ENCODE measurements at regions not wholly inside any gene's neighbourhood (a gene's known extent, or its start where the extent isn't known, plus 50 kb on each side); places are given as distances from the start of the nearest gene placed in this dataset.
"Not testable (repeated sequence)": the region's sequence is repeated elsewhere in the genome, so short reads cannot be mapped to it uniquely, and the experiment has no call there.

DNA sequence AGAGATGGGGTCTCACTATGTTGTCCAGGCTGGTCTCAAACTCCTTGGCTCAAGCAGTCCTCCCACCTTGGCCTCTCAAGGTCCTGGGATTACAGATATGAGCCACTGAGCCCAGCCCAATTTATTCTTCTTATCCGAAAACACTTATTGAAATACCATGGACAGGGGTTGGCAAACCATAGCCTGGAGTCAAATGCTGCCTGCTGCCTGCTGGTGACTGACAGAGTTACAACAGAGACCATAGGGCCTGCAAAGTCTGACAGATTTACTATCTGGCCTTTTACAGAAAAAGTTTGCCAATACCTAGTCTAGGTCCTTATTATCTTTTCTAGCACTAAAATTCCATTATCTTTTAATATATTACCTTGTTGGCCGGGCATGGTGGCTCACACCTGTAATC lies 87.1 kb upstream of the ZNF281 start:
- DNase-seq = no peak

DNA sequence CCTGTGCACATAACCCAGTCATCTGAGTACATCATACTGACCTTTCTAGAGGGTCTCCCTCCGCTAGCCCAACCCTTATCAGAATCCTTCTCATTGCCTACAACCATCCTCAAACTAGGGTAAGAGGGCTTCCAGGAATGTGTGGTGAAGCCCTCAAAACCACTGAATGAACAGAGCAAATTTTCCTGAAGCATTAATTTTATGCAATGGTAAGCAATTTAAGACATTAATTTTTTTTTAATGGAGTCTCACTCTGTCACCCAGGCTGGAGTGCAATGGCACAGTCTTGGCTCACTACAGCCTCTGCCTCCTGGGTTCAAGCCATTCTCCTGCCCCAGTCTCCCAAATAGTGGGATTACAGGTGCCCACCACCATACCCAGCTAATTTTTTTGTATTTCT lies 86.1 kb upstream of the ZNF281 start:
- DNase-seq = no peak

DNA sequence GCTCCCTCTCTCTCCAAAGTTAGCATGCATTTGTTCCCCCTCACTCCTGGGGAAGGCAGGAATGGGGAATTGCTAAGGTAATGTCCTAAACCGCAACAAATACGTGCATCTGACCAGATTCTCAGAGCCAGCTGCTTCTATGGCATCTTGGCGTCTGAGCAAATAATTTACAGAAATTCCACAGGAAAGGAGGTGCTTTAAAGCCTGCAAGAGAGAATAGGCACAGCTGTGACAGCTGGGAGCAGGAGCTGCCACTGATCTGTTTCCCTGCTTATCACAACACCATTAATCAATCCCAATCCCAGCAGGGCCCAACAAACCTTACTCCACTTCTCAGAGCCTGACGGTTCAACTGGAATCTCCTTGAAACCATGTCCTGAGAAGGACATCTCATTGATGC lies 83.5 kb upstream of the ZNF281 start:
- DNase-seq = no peak

DNA sequence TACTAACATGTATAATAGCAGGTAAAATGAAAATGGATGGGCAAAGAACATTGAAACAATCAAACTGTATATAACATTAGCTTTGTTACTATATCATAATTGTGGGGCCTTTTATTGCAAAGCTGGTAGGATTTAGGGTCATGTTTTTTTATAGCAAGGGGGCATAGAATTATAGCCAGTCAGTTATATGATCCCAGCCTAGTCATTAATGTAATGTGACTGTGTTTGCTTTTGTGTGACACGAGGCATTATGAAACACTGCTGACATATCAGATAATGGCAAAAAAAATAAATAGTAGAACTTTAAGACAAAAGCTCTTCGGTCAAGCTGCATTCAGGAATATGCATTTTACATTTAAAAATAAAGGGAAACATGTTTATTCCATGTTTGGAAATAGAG lies 81.3 kb upstream of the ZNF281 start:
- no peak for DNase-seq

DNA sequence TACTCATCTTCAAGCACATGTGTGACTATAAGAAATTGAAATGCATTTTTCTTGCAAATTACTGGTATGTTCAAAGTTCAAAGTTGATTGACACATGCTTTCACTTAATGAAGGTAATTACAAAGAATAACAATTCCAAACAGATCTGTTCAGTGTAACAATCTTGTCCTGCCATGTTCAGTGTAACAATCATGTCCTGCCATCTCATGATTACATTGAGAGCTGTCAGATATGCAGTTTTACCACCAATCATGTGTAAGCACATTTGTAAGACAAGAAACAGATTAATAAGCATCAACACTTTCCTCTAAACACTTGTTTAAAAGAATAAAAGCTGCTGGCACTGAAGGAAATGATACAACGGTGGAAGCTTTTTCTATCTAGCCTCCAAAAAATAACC lies 80.3 kb upstream of the ZNF281 start:
- no peak for DNase-seq

DNA sequence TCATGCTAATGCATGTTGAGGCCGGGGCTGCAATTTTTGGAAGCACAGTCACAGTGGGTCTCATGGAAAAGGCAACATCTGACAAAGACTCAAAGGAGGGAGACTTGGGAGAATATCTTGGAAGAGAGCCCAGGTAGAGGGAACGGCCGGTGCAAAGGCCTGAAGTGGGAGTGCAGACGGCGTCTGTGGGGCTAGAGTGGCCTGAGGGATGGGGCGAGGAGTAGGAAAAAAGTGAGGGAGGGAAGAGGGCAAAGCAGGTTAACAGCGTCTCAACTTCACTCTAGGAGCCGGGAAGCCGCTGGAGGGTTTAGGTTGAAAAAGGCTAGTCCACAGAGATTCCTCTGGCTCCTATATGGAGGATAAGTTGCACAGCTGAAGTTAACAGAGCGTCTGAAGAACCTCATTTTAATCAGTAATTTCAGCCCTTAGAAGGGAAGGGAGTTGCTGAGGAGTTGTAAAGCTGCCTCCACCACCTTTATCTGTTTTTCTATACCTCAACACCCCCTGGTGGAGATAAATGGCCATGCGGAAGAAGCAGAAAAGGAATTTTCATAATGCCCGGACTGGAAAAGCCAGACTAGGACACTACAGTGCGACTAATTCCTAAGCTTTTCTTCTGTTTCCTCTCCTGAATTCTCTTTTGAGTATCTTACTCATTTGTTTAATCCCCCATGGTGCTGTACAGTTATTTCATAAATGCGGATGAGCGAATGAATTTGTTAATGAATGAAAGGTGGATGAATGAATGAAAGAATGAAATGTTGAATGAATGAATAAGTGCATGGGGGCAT lies 78.7 kb upstream of the ZNF281 start:
- peak; percentile 34 for DNase-seq

DNA sequence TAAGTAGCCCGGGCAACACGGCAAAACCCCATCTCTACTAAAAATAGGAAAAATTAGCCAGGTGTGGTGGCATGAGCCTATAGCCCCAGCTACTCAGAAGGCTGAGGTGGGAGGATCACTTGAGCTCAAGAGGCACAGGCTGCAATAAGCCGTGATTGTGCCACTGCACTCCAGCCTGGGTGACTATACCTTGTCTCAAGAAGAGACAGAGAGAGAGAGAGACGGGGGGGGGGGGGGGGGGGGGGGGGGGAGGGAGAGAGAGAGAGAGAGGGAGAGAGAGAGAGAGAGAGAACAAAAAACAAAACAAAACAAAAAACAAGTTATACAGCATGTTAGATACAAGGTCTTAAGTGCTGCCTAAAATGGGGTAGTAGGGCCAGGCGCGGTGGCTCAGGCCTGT lies 77.8 kb upstream of the ZNF281 start:
- no peak for DNase-seq

DNA sequence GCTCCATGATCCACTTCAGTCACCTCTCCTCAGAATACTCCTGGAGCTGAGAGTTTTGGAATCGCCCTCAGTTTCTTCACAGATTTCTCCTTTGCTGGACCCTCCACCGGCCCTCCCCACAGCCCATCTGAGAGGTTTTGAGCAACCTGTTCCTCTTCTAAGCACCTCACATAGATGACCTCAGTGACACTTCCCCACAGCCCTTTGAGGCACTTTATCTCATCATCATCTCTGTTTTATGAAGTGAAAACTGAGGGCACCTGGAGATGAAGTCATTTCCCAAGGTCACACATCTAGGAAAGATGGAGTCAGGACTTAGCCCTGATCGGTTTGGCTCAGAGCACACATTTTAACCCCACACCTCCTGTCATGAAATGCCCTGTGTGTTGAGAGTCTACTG lies 76.8 kb upstream of the ZNF281 start:
- no peak for DNase-seq

DNA sequence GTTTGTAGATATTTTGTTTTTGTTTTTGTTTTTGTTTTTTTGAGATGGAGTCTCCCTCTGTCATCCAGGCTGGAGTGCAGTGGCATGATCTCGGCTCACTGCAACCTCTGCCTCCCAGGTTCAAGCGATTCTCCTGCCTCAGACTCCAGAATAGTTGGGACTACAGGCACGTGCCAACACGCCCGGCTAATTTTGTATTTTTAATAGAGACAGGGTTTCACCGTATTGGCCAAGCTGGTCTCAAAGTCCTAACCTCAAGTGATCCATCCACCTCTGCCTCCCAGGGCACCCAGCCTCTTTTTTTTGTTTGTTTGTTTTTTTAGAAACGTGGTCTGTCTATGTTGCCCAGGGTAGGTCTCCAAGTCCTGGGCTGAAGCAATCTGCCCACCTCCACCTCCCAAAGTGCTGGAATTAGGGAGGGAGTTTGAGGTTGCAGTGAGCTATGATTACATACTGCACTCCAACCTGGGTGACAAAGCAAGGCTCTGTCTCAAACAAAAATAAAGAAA lies 74.7 kb upstream of the ZNF281 start:
- not testable (repeated sequence) for DNase-seq

DNA sequence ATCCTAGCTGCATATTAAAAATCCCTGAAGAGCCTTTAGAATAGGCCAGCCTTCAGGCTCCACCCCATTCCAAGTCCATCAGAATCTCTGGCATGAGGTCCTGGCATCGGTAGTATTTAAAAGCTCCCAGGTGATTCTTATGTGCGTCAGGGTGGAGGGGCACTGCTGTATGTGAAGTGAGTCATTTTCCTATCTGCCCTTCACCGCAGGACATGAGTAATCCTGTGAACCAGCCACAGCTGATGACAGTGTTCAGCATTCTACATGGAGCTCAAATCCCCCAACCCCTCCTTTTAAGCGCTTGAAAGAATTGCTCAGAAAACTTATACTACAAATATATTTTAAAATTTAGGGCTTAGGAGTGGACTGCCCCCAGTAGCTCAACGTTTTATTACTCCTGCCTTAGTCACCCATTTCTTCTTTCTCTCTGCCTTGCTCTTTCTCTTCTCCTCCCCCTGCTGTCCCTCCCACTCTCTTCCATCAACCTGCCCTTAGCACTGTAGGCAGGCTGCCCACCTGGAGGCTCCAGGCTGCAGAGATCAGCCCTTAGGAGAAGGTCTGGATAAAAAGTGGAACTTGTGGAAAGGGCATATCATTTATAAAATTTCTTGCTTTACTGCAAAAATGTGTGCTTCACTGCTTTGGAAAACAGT lies 73.8 kb upstream of the ZNF281 start:
- no peak for DNase-seq

DNA sequence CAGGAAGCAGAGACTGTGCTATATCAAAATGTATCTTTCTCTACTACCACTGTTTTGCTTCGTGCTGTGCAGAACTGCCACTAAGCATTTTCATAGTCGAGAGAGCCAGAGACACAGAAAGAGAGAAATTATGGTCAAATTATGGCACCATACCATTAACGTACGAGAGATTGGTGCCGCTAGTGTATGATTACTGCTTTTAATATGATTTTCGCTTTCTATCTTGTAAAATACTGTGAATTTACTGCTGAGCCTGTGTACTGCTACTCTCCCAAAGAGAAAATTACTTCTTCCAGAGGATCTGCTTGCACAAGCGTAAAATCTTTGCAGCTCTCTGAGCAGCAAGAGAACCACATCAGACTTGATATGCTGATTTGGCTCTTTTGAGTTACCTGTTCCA lies 71.1 kb upstream of the ZNF281 start:
- DNase-seq = no peak

DNA sequence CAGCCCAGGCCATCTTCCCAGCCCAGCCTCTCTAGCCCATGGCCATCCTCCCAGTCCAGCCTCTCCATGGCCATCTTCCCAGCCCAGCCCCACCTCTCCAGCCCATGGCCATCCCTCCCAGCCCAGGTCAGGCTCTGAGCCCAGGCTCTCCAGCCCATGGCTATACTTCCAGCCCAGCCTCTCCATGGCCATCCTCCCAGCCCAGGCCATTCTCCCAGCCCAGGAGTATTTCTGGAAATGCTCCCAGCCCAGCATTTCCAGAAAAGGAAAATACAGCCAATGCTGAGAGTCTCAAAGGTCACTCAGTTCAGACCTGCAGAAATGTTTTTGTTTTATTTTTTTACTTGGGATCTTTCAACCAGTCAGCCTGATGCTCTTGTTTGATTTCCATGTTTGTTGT lies 70.0 kb upstream of the ZNF281 start:
- no peak for DNase-seq

DNA sequence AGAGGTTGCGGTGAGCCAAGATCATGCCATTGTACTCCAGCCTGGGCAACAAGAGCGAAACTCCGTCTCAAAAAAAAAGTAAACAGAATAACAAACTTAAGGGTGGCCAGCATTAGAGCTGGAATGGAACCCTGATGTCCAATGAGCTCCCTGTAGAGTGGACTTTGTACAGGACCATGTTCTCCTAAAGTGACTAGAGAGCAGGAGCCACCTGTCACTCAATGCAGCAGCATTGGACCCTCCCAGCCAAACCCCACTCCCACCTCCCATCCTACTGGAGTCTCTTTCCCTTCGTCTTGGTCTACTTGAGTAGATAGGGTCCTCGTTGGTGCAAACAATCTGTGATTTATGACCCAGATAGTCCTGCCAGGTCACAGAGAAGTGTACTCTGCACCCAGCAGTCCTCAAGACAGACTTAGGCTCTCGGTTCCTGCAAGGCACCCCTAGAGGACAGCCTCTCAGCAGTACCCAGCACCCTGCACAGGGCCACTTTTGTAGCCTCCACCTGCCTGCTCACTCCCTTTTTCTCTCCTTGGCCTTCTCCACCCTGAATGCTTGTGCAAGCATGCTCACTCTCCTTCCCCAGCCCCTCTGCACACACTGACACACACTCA lies 69.2 kb upstream of the ZNF281 start:
- DNase-seq = no peak

DNA sequence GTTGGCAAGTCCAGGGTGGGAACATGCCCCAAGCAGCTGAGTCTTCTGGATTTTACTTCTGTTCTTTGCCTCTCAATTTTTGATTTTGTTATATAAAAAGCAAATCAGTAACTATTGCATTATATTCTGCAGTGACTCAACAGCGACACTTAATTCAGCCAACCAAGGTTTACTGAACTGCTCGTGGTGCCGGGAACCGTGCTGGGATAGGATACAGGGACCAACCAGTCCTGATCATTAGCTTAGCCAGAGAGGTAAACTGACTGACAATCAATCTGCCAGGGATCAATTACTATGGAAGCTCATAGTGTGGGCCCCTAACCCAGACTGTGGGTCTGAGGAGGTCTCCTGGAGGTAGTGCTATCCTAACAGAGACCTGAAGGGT lies 68.4 kb upstream of the ZNF281 start:
- no peak for DNase-seq

DNA sequence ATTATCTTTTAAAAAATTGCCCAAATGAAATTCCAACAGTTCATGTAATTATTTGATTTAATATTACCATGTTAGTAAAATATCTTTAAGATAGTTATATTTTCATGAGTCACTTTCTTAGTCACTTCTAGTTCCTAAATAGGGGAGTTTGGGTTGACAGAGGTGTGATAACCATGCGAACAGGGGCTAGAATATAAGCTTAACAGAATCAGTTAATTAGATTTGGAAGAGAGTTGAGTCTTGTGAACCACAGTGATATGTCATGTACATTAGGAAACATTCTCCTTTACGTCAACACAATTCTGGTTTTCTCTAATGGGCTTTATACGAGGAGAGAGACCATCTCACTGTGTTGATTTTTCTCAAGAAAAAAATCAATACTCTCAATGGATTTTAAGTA lies 64.8 kb upstream of the ZNF281 start:
- no peak for DNase-seq

DNA sequence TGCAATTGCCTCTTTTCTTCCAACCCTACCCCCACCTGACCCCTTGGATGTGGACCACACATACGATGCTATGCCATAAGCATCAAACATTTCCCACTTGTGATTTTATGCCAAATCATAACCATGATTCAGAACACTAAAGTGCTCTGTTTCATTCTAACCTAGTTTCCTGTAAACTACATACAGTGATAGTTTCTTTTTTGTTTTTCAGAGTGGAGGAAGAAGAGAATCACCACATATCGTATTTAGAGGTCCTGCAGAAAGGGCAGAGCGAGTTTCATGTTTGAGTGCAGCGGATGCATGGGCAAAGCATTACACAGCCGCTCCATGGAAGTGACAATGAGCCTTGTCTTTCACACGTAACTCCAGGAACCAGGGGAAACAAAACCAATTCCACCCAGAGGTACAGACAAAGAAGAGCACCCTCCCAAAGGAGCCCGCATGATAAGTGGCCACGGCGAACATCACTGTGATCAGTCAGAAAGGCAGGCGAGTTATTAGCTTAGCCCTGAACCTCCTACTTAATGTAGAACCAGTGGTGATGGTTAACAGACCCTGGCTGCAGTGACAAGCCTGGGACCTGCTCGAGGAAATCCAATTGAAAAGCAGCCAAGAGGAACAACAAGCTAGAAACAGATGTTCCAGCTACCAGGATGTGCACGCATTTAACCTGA lies 64.0 kb upstream of the ZNF281 start:
- no peak for DNase-seq

DNA sequence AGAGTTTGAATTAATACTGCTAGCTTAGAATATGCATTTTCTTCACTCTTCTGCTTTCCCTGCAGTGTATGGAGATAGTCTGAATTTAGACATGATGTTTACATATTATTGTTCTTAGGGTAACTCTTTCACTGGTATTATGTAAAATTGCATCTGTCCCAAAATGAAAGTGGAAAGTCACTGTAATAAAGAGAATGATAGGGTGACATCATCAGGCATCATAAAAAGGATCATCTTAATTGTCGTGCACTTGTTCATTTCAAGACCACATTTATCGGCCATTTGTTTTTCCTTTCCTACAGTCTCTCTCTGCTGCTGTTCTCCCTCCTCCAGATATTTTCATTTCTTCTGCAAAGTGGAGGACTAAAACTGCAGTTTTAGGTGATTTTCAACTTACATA lies 61.9 kb upstream of the ZNF281 start:
- no peak for DNase-seq

DNA sequence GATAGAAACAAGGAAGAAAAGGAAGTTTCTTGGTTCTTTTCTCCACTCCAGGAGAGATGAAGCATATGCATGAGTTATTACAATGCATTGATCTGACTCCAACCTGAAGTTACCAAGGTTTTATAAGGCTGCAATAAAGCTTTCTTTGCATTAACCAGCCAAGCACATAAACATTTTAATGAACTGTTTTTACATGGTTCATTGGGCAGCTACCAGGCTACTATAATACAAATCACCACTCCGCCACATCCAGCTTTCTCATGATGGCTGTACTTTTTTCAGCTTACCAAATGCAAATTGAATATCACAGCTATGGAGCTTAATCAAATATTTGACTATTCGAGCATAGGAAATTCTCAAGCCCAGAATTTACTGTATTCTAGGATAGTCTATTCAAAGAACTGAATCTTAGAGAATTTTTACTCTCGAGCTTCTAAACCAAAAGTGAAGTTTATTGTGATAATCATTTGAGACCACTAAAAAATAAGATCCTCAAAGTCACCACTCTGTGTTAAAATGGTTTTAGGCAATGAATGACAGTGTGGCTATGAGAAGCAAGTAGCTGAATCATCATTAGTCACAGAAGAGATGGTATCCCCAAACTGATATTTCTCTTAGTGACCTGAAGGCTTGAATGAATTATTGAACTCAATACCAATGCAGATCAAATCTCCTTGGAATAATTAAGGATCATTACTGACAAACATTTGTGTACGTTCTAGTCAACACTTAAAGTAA lies 58.6 kb upstream of the ZNF281 start:
- no peak for DNase-seq

DNA sequence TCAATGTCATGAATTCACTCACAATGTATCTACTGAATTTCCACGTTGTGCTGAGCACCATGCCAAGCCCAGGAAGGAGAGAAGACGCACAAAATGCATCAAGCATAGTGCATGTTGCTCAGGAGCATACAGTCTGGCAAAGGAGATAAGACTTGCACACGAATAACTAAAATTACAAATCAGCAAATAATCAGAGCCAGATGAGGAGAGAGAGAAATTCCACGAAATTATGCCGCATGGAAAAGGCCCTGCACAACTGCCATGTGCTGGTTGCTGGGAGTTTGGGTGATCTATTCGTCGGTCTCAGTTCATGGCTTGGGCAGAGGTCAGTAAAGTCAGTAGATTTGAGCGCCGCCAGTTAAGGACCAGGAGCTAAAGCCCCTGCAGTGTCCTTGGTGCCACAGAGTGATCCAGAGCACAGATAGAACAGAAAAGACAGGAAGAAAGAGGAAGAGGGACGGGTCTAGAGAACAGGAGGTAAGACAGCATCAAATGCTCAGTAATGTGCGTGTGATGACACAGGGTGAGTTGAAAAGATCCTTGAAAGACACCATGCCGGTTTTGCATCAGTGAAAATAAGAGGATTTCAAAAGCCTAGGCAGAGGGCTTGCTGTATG lies 55.1 kb upstream of the ZNF281 start:
- no peak for DNase-seq
